H1 (cell line): ENCODE measurements at regions not wholly inside any gene's neighbourhood (a gene's known extent, or its start where the extent isn't known, plus 50 kb on each side); places are given as distances from the start of the nearest gene placed in this dataset.

ENCODE experiments used
- CEBPB ChIP-seq: IDR thresholded peaks from 2 replicates; pipeline ENCODE4 v1.6.1; 2012; ENCODE audit warnings: low read depth, low read length
- EP300 ChIP-seq, 2 experiments: IDR thresholded peaks; 1 replicate in 1 of 2; 2 replicates in 1 of 2; pipeline ENCODE4 v1.6.1; 2011 to 2012; ENCODE audit warnings: low read depth in 2 of 2, low read length in 2 of 2, mild to moderate bottlenecking in 2 of 2, borderline replicate concordance in 1 of 2, inconsistent platforms in 1 of 2, moderate library complexity in 1 of 2
- GABPA ChIP-seq: IDR thresholded peaks from 2 replicates; pipeline ENCODE4 v1.6.1; 2011; ENCODE audit warnings: mild to moderate bottlenecking, low read length, moderate library complexity, borderline replicate concordance; ENCODE audit not compliant: insufficient read depth
- KDM1A ChIP-seq: fragments of 200-600, 300-600 bp; sonication (generic); IDR thresholded peaks from 2 replicates; pipeline ENCODE4 v1.7.1; 2016; ENCODE audit warnings: mild to moderate bottlenecking, low read length, borderline replicate concordance
- POLR2AphosphoS5 ChIP-seq: IDR thresholded peaks from 2 replicates; pipeline ENCODE4 v1.6.1; 2011; ENCODE audit warnings: low read depth, low read length
- RAD21 ChIP-seq, 2 experiments: IDR thresholded peaks in 1 of 2; conservative IDR thresholded peaks in 1 of 2; 2 replicates each; pipeline ENCODE4 v1.6.1; 2011; ENCODE audit warnings: low read depth in 2 of 2, low read length in 2 of 2, improper control_type of control experiment in 1 of 2, inconsistent platforms in 1 of 2, mild to moderate bottlenecking in 1 of 2, moderate library complexity in 1 of 2
- ZNF274 ChIP-seq: IDR thresholded peaks from 2 replicates; pipeline ENCODE4 v1.7.0; 2012; ENCODE audit warnings: low read length, borderline replicate concordance; ENCODE audit errors: extremely low read depth
- TF ChIP-seq, protein P1 (sequence below), 3 experiments: IDR thresholded peaks; 1 replicate in 2 of 3; 2 replicates in 1 of 3; pipeline versions ENCODE4 v1.5.1 to v1.6.1; 2011; ENCODE audit warnings: low read length in 3 of 3, mild to moderate bottlenecking in 3 of 3, inconsistent platforms in 2 of 3, low read depth in 1 of 3, moderate library complexity in 1 of 3; ENCODE audit not compliant: insufficient read depth in 1 of 3; ENCODE audit errors: control extremely low read depth in 1 of 3
- TF ChIP-seq, protein P2 (sequence below): IDR thresholded peaks from 2 replicates; pipeline ENCODE4 v1.6.1; 2012; ENCODE audit warnings: inconsistent platforms

DNA sequence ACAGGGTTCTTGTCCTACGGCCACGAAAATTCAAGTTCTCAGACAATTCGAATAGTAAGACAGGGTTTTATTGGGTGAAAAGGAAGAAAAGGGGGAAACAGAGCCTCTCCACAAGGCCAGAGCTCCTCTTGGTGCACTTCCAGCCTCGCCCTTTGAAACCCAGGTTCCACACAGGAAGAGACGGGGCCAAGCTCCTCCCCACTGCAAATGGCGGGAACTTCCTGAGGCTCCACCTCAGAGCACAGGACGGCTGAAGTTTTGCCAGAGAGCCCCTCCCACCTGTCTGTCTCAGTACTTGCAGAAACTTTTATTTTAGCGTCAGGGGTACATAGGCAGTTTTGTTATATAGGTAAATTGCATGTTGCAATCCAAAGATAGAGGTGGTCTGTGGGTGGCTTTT, 165.7 kb upstream of the CDH8 start:
- TF ChIP-seq, protein P1, sequence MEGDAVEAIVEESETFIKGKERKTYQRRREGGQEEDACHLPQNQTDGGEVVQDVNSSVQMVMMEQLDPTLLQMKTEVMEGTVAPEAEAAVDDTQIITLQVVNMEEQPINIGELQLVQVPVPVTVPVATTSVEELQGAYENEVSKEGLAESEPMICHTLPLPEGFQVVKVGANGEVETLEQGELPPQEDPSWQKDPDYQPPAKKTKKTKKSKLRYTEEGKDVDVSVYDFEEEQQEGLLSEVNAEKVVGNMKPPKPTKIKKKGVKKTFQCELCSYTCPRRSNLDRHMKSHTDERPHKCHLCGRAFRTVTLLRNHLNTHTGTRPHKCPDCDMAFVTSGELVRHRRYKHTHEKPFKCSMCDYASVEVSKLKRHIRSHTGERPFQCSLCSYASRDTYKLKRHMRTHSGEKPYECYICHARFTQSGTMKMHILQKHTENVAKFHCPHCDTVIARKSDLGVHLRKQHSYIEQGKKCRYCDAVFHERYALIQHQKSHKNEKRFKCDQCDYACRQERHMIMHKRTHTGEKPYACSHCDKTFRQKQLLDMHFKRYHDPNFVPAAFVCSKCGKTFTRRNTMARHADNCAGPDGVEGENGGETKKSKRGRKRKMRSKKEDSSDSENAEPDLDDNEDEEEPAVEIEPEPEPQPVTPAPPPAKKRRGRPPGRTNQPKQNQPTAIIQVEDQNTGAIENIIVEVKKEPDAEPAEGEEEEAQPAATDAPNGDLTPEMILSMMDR (IDR thresholded peaks at IDR 0.05; ENCODE audit: control extremely low read depth in 1 of 3, insufficient read depth in 1 of 3, low read depth in 1 of 3, low read length in 3 of 3): no peak
- TF ChIP-seq CEBPB (no peak), EP300 (IDR thresholded peaks at IDR 0.05; ENCODE audit: borderline replicate concordance in 1 of 2, low read depth in 2 of 2, low read length in 2 of 2) (no peak), ZNF274 (no peak), RAD21 (IDR thresholded peaks at IDR 0.05 in 1 of 2, conservative IDR thresholded peaks at IDR 0.05 in 1 of 2; ENCODE audit: low read depth in 2 of 2, low read length in 2 of 2) (no peak), GABPA (no peak), POLR2AphosphoS5 (no peak), KDM1A (no peak)
- TF ChIP-seq, protein P2, sequence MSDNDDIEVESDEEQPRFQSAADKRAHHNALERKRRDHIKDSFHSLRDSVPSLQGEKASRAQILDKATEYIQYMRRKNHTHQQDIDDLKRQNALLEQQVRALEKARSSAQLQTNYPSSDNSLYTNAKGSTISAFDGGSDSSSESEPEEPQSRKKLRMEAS: no peak
